Small intestine (tissue), 7 donors: ENCODE measurements at regions not wholly inside any gene's neighbourhood (a gene's known extent, or its start where the extent isn't known, plus 50 kb on each side); places are given as distances from the start of the nearest gene placed in this dataset.

Experiments used
- DNase-seq, 2 donors: peaks; one replicate each; pipeline versions ENCODE4 v3.0.0 to v3.0.0-alpha.2; 2013
- FAIRE-seq: peaks from 2 replicates; lab custom pipeline; 2012; peaks lifted over from hg19 to GRCh38; lab: Jason Lieb, UNC
- H3K27ac ChIP-seq, 3 donors: one replicate each; pipeline ENCODE4 v1.5.1; 2013; ENCODE audit warnings: low read length in 2 of 3, mild to moderate bottlenecking in 2 of 3, control low read depth in 1 of 3, inconsistent platforms in 1 of 3, low read depth in 1 of 3, moderate library complexity in 1 of 3
- H3K27me3 ChIP-seq, 3 donors: one replicate each; pipeline ENCODE4 v1.6.1; 2013; ENCODE audit warnings: low read length in 3 of 3, inconsistent platforms in 1 of 3; ENCODE audit not compliant: control insufficient read depth in 3 of 3, insufficient read depth in 3 of 3
- H3K36me3 ChIP-seq, 3 donors: one replicate each; pipeline ENCODE4 v1.6.1; 2013; ENCODE audit warnings: low read length in 3 of 3, inconsistent platforms in 1 of 3, low read depth in 1 of 3, mild to moderate bottlenecking in 1 of 3, moderate library complexity in 1 of 3; ENCODE audit not compliant: control insufficient read depth in 3 of 3, insufficient read depth in 2 of 3
- H3K4me1 ChIP-seq, 3 donors: one replicate each; pipeline ENCODE4 v1.6.1; 2013; ENCODE audit warnings: low read length in 2 of 3, inconsistent platforms in 1 of 3, low read depth in 1 of 3, mild to moderate bottlenecking in 1 of 3, moderate library complexity in 1 of 3; ENCODE audit not compliant: control insufficient read depth in 3 of 3, insufficient read depth in 2 of 3
- H3K4me3 ChIP-seq, 3 donors: one replicate each; pipeline ENCODE4 v1.5.1; 2013; ENCODE audit warnings: low read length in 3 of 3, control low read depth in 1 of 3, inconsistent platforms in 1 of 3, low read depth in 1 of 3, mild to moderate bottlenecking in 1 of 3, moderate library complexity in 1 of 3
- H3K9me3 ChIP-seq, 2 donors: one replicate each; pipeline ENCODE4 v1.6.1; 2013; ENCODE audit warnings: low read depth in 1 of 2, low read length in 1 of 2; ENCODE audit not compliant: control insufficient read depth in 2 of 2, insufficient read depth in 1 of 2
- WGBS, 3 donors: extraction: QIAGEN DNeasy Blood & Tissue Kit; methylation state at CpG; one replicate each; pipeline ENCODE4 v1.1.7; 2013; 5-methylcytosine and 5-hydroxymethylcytosine counted together
- donor health status: healthy with polysubstance abuse.
- donor health status: control.
- donor health status: control.
- donor health status: Bipolar disorder and iron deficiency.
- donor health status: healthy.

GRCh38 chr2:176619504-176619903 is 350.3 kb downstream of the MTX2 start:
- H3K4me1 ChIP-seq = no peaks in the 10 kb centered on the region
- H3K27me3 ChIP-seq = peaks cover 0 to 4% (median 0%) of the 10 kb centered on the region in 3 donors
- 89 to 91% (median 90%) methylated on average over 6 of the region's 6 CpGs for WGBS, 3 donors
- no peaks in the 10 kb centered on the region for H3K36me3 ChIP-seq
- FAIRE-seq = no peak
- H3K4me3 ChIP-seq = no peak overlapping the region
- H3K27ac ChIP-seq = no peak overlapping the region
- H3K9me3 ChIP-seq = no peaks in the 10 kb centered on the region
- DNase-seq = no peak

GRCh38 chr2:176621350-176621749 is 352.1 kb downstream of the MTX2 start:
- WGBS, 3 donors = 18 to 73% (median 46%) methylated on average over 7 of the region's 7 CpGs
- Histone ChIP-seq H3K27ac (no peak overlapping the region), H3K4me1 (no peaks in the 10 kb centered on the region), H3K9me3 (no peaks in the 10 kb centered on the region), H3K4me3 (no peak overlapping the region), H3K36me3 (peaks cover 0 to 1% (median 0%) of the 10 kb centered on the region in 3 donors), H3K27me3 (peaks cover 0 to 4% (median 0%) of the 10 kb centered on the region in 3 donors)
- no peak for DNase-seq
- no peak for FAIRE-seq

GRCh38 chr2:176622792-176623191 is 353.6 kb downstream of the MTX2 start:
- no peak overlapping the region for H3K27ac ChIP-seq
- WGBS, 3 donors = 81 to 87% (median 87%) methylated on average over 4 of the region's 4 CpGs
- no peaks in the 10 kb centered on the region for H3K4me1 ChIP-seq
- no peaks in the 10 kb centered on the region for H3K9me3 ChIP-seq
- H3K27me3 ChIP-seq = peaks cover 0 to 4% (median 0%) of the 10 kb centered on the region in 3 donors
- FAIRE-seq = no peak
- H3K4me3 ChIP-seq = no peak overlapping the region
- peaks cover 0 to 2% (median 0%) of the 10 kb centered on the region in 3 donors for H3K36me3 ChIP-seq
- DNase-seq = no peak

- no peak for FAIRE-seq
- no peaks in the 10 kb centered on the region for H3K4me1 ChIP-seq
- no peak overlapping the region for H3K4me3 ChIP-seq
- peak in 1 of 2 donors; percentile 19 for DNase-seq
- H3K27ac ChIP-seq = no peak overlapping the region
- WGBS, 3 donors = 49 to 74% (median 55%) methylated on average over 8 of the region's 8 CpGs
- H3K27me3 ChIP-seq = peaks cover 0 to 5% (median 0%) of the 10 kb centered on the region in 3 donors
- no peaks in the 10 kb centered on the region for H3K9me3 ChIP-seq
- H3K36me3 ChIP-seq = peaks cover 0 to 2% (median 0%) of the 10 kb centered on the region in 3 donors
Measured at GRCh38 chr2:176626796-176627195, 357.6 kb downstream of the MTX2 start.

GRCh38 chr2:176628438-176628837 is 359.2 kb downstream of the MTX2 start:
- FAIRE-seq (no peak), DNase-seq (no peak)
- no peaks in the 10 kb centered on the region for H3K4me1 ChIP-seq

GRCh38 chr2:176633754-176634153 is 364.5 kb downstream of the MTX2 start:
- Histone ChIP-seq H3K27me3 (peaks cover 4 to 30% (median 5%) of the 10 kb centered on the region in 3 donors), H3K9me3 (no peaks in the 10 kb centered on the region), H3K4me1 (no peaks in the 10 kb centered on the region), H3K4me3 (no peak overlapping the region), H3K36me3 (no peaks in the 10 kb centered on the region), H3K27ac (no peak overlapping the region)
- DNase-seq (no peak), FAIRE-seq (no peak)
- 44 to 58% (median 47%) methylated on average over 2 of the region's 2 CpGs for WGBS, 3 donors

More at GRCh38 chr2:176628438-176628837, 359.2 kb downstream of the MTX2 start:
- Histone ChIP-seq H3K27me3 (peaks cover 0 to 5% (median 0%) of the 10 kb centered on the region in 3 donors), H3K27ac (no peak overlapping the region), H3K36me3 (peaks cover 0 to 2% (median 0%) of the 10 kb centered on the region in 3 donors), H3K4me3 (no peak overlapping the region), H3K9me3 (no peaks in the 10 kb centered on the region)

GRCh38 chr2:176636401-176636800 is 367.2 kb downstream of the MTX2 start:
- FAIRE-seq = no peak
- Histone ChIP-seq H3K4me1 (no peaks in the 10 kb centered on the region), H3K27me3 (peaks cover 6 to 49% (median 13%) of the 10 kb centered on the region in 3 donors), H3K36me3 (no peaks in the 10 kb centered on the region), H3K4me3 (no peak overlapping the region), H3K27ac (no peak overlapping the region), H3K9me3 (no peaks in the 10 kb centered on the region)
- no peak for DNase-seq
- WGBS, 3 donors = 65 to 75% (median 73%) methylated on average over 3 of the region's 3 CpGs

GRCh38 chr2:176637142-176637485 is 367.9 kb downstream of the MTX2 start:
- H3K4me3 ChIP-seq = peak overlapping the region; percentile 47 to 56 (median 54)
- H3K27me3 ChIP-seq = peaks cover 6 to 54% (median 13%) of the 10 kb centered on the region in 3 donors
- 18 to 27% (median 20%) methylated on average over 13 of the region's 13 CpGs for WGBS, 3 donors
- no peaks in the 10 kb centered on the region for H3K4me1 ChIP-seq
- H3K36me3 ChIP-seq = no peaks in the 10 kb centered on the region
- no peak for FAIRE-seq
- DNase-seq = no peak
- H3K27ac ChIP-seq = peak overlapping the region in 2 of 3 donors; percentile 33 to 63
- H3K9me3 ChIP-seq = no peaks in the 10 kb centered on the region
